ENCODE measurements at regions not wholly inside any gene's neighbourhood (a gene's known extent, or its start where the extent isn't known, plus 50 kb on each side); places are given as distances from the start of the nearest gene placed in this dataset.

GRCh38 chr5:3430691-3431090, 164.9 kb upstream of the IRX1 start:
- H3K36me3 ChIP-seq = no peaks in the 10 kb centered on the region
- no peaks in the 10 kb centered on the region for H3K9me3 ChIP-seq
- no peak overlapping the region for H3K4me3 ChIP-seq
- peaks cover 5% of the 10 kb centered on the region for H3K27me3 ChIP-seq
- DNase-seq = no peak

GRCh38 chr5:3429962-3430361, 165.7 kb upstream of the IRX1 start:
- Histone ChIP-seq H3K4me3 (no peak overlapping the region), H3K36me3 (no peaks in the 10 kb centered on the region), H3K27me3 (peaks cover 5% of the 10 kb centered on the region), H3K9me3 (no peaks in the 10 kb centered on the region)
- DNase-seq = no peak

- Histone ChIP-seq H3K27me3 (peaks cover 5% of the 10 kb centered on the region), H3K4me3 (no peak overlapping the region), H3K9me3 (peaks cover 3% of the 10 kb centered on the region; the same call in 1 of the 2 replicates), H3K36me3 (no peaks in the 10 kb centered on the region)
- DNase-seq = no peak
Measured at GRCh38 chr5:3428334-3428733, 167.3 kb upstream of the IRX1 start.

- Histone ChIP-seq H3K36me3 (no peaks in the 10 kb centered on the region), H3K9me3 (peaks cover 5% of the 10 kb centered on the region; the same call in 1 of the 2 replicates), H3K4me3 (no peak overlapping the region), H3K27me3 (no peaks in the 10 kb centered on the region)
- DNase-seq = no peak
Measured at GRCh38 chr5:3424946-3425345, 170.7 kb upstream of the IRX1 start.

- H3K9me3 ChIP-seq = no peaks in the 10 kb centered on the region
- no peaks in the 10 kb centered on the region for H3K27me3 ChIP-seq
- no peaks in the 10 kb centered on the region for H3K36me3 ChIP-seq
- H3K4me3 ChIP-seq = no peak overlapping the region
- DNase-seq = no peak
Measured at GRCh38 chr5:3417376-3417943, 178.2 kb upstream of the IRX1 start.

GRCh38 chr5:3414371-3414770, 181.3 kb upstream of the IRX1 start:
- H3K4me3 ChIP-seq = no peak overlapping the region
- H3K36me3 ChIP-seq = no peaks in the 10 kb centered on the region
- H3K27me3 ChIP-seq = no peaks in the 10 kb centered on the region
- no peak for DNase-seq
- H3K9me3 ChIP-seq = peaks cover 8% of the 10 kb centered on the region

- Histone ChIP-seq H3K4me3 (no peak overlapping the region), H3K9me3 (peaks cover 8% of the 10 kb centered on the region), H3K27me3 (no peaks in the 10 kb centered on the region), H3K36me3 (no peaks in the 10 kb centered on the region)
- DNase-seq = no peak
Measured at GRCh38 chr5:3412146-3412545, 183.5 kb upstream of the IRX1 start.

- H3K4me3 ChIP-seq = no peak overlapping the region
- H3K27me3 ChIP-seq = no peaks in the 10 kb centered on the region
- DNase-seq = no peak
Measured at GRCh38 chr5:3411363-3411762, 184.3 kb upstream of the IRX1 start.

GRCh38 chr5:3401635-3402034, 194.0 kb upstream of the IRX1 start:
- no peaks in the 10 kb centered on the region for H3K27me3 ChIP-seq
- no peak overlapping the region for H3K4me3 ChIP-seq
- H3K36me3 ChIP-seq = no peaks in the 10 kb centered on the region
- DNase-seq = no peak
- 0 out of 2 replicates have a peak, but pooled peaks cover 2% of the 10 kb centered on the region for H3K9me3 ChIP-seq

More at GRCh38 chr5:3411363-3411762, 184.3 kb upstream of the IRX1 start:
- Histone ChIP-seq H3K36me3 (no peaks in the 10 kb centered on the region), H3K9me3 (peaks cover 11% of the 10 kb centered on the region)

- no peak overlapping the region for H3K4me3 ChIP-seq
- no peaks in the 10 kb centered on the region for H3K36me3 ChIP-seq
- no peaks in the 10 kb centered on the region for H3K27me3 ChIP-seq
- no peaks in the 10 kb centered on the region for H3K9me3 ChIP-seq
- no peak for DNase-seq
Measured at GRCh38 chr5:3400659-3401058, 195.0 kb upstream of the IRX1 start.

- Histone ChIP-seq H3K36me3 (no peaks in the 10 kb centered on the region), H3K9me3 (no peaks in the 10 kb centered on the region), H3K4me3 (no peak overlapping the region), H3K27me3 (0 out of 2 replicates have a peak, but pooled peaks cover 3% of the 10 kb centered on the region)
- no peak for DNase-seq
Measured at GRCh38 chr5:3394891-3395599, 200.6 kb upstream of the IRX1 start.

GRCh38 chr5:3393920-3394597, 201.6 kb upstream of the IRX1 start:
- DNase-seq = no peak
- Histone ChIP-seq H3K4me3 (no peak overlapping the region), H3K27me3 (0 out of 2 replicates have a peak, but pooled peaks cover 3% of the 10 kb centered on the region), H3K9me3 (no peaks in the 10 kb centered on the region), H3K36me3 (no peaks in the 10 kb centered on the region)

- Histone ChIP-seq H3K36me3 (no peaks in the 10 kb centered on the region), H3K27me3 (0 out of 2 replicates have a peak, but pooled peaks cover 3% of the 10 kb centered on the region), H3K4me3 (no peak overlapping the region), H3K9me3 (no peaks in the 10 kb centered on the region)
- no peak for DNase-seq
Measured at GRCh38 chr5:3393122-3393919, 202.3 kb upstream of the IRX1 start.

GRCh38 chr5:3392306-3392939, 203.2 kb upstream of the IRX1 start:
- Histone ChIP-seq H3K36me3 (no peaks in the 10 kb centered on the region), H3K9me3 (no peaks in the 10 kb centered on the region), H3K27me3 (0 out of 2 replicates have a peak, but pooled peaks cover 3% of the 10 kb centered on the region), H3K4me3 (no peak overlapping the region)
- no peak for DNase-seq

GRCh38 chr5:3391210-3391609, 204.4 kb upstream of the IRX1 start:
- Histone ChIP-seq H3K27me3 (0 out of 2 replicates have a peak, but pooled peaks cover 3% of the 10 kb centered on the region), H3K4me3 (no peak overlapping the region), H3K9me3 (no peaks in the 10 kb centered on the region), H3K36me3 (no peaks in the 10 kb centered on the region)
- DNase-seq = no peak

GRCh38 chr5:3389471-3390026, 206.1 kb upstream of the IRX1 start:
- no peaks in the 10 kb centered on the region for H3K9me3 ChIP-seq
- H3K4me3 ChIP-seq = no peak overlapping the region
- no peaks in the 10 kb centered on the region for H3K36me3 ChIP-seq
- DNase-seq = no peak
- no peaks in the 10 kb centered on the region for H3K27me3 ChIP-seq

All from MG63 (cell line).